ENCODE measurements at regions not wholly inside any gene's neighbourhood (a gene's known extent, or its start where the extent isn't known, plus 50 kb on each side); places are given as distances from the start of the nearest gene placed in this dataset.

DNA sequence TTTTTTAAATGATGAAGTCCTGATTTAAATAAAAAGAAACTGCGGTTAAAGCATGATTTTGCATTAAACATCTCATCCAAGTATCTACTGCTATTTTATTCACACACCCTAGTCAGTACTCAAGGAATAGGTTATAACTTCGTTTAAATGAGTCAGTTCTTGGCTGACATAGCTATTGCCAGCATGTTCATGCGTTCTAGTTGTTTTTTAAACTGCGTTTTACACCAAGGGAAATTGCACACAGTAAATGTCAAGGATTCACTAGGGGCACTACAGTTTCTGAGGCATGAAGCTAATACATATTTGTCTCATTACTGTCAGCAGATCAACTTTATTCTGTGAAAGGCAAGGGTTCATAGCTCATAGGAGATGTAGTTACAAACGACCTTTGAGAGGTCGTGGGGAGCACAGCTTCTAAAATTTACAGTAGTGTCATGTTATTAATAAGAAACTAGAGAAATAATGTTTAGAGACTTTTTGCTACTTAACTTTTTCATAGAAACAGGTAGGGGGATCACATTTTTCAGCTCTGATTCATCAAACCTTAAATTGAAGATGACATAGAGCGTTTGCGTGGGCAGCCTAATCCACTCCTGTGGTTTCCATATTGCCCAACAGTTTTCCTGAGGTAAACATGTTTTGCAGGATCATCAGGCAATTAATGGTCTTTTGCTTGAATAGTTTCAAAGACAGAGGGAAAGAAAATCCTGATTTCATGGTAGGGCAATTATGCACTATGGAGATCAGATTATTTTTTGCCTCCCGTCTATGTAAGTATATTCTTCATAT, 2222.7 kb upstream of the WWC1 start:
- Histone ChIP-seq H3K9me3 (no peaks in the 10 kb centered on the region), H3K27me3 (no peaks in the 10 kb centered on the region), H3K36me3 (no peaks in the 10 kb centered on the region), H3K4me1 (no peaks in the 10 kb centered on the region), H3K4me3 (no peak overlapping the region), H3K27ac (no peak overlapping the region)
- intact Hi-C loops (cut with DNase I; ENCODE audit: low total_unique reads): no loop called here
- TF ChIP-seq, protein P1, sequence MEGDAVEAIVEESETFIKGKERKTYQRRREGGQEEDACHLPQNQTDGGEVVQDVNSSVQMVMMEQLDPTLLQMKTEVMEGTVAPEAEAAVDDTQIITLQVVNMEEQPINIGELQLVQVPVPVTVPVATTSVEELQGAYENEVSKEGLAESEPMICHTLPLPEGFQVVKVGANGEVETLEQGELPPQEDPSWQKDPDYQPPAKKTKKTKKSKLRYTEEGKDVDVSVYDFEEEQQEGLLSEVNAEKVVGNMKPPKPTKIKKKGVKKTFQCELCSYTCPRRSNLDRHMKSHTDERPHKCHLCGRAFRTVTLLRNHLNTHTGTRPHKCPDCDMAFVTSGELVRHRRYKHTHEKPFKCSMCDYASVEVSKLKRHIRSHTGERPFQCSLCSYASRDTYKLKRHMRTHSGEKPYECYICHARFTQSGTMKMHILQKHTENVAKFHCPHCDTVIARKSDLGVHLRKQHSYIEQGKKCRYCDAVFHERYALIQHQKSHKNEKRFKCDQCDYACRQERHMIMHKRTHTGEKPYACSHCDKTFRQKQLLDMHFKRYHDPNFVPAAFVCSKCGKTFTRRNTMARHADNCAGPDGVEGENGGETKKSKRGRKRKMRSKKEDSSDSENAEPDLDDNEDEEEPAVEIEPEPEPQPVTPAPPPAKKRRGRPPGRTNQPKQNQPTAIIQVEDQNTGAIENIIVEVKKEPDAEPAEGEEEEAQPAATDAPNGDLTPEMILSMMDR (IDR thresholded peaks at IDR 0.05): no peak
- no peak for DNase-seq

DNA sequence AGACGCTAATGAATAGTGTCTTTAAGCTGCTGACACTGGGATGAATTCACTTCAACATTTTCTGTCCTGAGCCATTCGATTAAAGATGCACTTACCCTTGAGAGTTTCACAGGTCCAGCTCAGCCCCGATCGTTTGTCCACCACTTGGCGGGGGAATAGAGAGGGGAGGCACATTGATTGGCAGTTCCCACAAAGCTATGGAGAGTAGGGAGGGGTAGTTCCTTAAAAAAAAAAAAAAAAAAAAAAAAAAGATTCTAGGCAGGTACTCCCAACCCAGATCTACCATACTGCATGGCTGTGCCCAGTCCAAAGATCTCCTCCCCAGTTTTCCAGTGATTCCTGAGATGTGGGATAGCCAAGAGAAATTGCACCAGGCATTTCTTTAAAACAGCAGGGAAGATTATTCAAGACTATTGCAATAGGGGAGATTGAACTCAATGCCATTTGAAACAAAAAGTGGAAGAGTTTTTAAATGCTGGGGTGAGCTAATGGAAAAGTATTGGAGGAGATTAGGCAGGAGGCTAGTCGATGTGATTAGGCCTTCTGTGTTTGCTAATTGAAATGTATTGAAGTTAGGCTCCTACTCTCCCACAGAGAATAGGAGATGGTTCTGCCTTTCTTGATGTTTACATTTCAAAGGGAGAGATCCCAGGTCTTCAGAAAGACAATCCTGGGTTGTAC, 2217.4 kb upstream of the WWC1 start:
- DNase-seq: no peak
- no peak overlapping the region for H3K27ac ChIP-seq
- no peaks in the 10 kb centered on the region for H3K4me1 ChIP-seq
- no peak overlapping the region for H3K4me3 ChIP-seq
- H3K9me3 ChIP-seq: no peaks in the 10 kb centered on the region
- intact Hi-C loops (cut with DNase I; ENCODE audit: low total_unique reads): no loop called here
- TF ChIP-seq, protein P1 (IDR thresholded peaks at IDR 0.05): no peak
- H3K27me3 ChIP-seq: no peaks in the 10 kb centered on the region
- no peaks in the 10 kb centered on the region for H3K36me3 ChIP-seq

DNA sequence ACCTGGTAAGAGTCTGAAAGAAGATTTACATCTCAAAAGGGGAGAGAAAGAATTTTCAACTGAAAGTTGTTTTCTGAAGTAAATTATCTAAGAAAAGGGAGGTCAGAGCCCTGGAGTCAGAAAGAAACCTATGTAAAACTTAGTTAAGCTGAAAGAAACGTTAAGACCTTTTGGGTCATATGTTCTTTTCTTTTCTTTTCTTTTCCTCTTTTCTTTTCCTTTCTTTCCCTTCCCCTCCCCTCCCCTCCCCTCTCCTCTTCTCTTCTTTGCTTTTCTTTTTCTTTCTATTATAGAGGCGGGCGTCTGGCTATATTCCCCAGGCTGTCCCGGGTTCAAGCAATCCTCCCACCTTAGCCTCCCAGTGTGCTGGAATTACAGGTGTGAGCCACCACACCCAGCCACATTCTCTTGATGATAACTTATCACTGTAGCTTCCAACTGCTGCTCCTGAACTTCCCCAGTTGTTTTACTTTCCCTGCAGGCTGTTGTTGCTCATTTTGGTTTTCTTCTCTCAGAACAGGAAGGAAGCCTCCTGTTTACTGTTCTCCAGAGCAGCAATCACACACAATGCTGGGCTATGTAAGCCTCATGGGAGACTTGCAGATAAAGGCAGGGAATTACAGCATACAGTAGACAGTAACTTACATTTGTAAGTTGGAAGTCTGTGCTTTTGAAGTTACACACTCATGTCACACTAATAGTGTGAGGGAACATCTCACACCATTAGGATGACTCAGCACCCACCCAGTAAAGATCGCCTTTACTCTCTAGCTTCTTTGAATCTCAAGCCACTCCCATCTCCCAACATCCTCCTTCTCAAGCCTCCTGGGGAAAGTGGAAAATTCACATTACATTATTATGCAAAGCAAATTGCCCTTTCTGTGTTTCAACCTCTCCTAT, 2216.6 kb upstream of the WWC1 start:
- Histone ChIP-seq H3K27ac (no peak overlapping the region), H3K4me1 (no peaks in the 10 kb centered on the region), H3K4me3 (no peak overlapping the region), H3K27me3 (no peaks in the 10 kb centered on the region), H3K36me3 (no peaks in the 10 kb centered on the region), H3K9me3 (no peaks in the 10 kb centered on the region)
- intact Hi-C loops (cut with DNase I; ENCODE audit: low total_unique reads): no loop called here
- TF ChIP-seq, protein P1 (IDR thresholded peaks at IDR 0.05): no peak
- DNase-seq: no peak

DNA sequence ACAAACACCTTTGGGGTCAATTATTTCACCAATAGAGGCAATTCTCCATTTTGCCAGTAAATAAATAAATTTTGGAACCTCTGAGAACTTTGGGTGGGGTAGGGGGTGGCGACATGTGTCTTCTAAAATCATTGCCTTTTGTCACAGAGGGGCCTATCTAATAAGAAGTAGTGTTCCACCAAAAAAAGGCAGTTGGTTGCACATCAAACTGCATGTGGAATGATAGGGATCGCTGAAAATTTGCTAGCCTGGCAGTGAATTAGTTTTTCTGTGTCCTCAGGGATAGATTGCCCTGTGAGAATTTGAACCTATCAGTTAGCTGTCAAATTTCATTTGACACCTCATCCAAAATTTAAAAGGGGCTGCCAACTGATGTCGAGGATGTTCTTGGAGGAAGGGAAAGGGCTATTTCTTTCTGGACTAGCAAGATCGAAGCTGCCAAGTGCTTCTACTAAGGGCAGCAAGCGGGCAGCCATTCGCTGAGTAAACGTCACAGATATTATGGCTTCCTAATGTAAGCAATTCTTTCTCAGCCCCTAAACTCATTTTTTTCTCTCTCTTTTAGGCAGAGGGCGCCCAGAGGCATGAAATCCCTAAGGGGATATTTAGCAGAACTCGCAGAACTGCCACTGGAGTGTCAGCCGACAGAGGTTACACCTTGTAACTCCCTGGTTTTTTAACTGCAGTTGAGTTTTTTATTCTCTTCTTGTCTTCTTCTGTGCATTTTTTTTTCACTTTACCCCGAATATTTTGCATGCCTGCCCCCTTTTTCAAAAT, 2208.1 kb upstream of the WWC1 start:
- Histone ChIP-seq H3K36me3 (no peaks in the 10 kb centered on the region), H3K27me3 (no peaks in the 10 kb centered on the region), H3K9me3 (no peaks in the 10 kb centered on the region), H3K4me1 (no peaks in the 10 kb centered on the region), H3K27ac (no peak overlapping the region), H3K4me3 (no peak overlapping the region)
- intact Hi-C loops (cut with DNase I; ENCODE audit: low total_unique reads): no loop called here
- no peak for DNase-seq
- TF ChIP-seq, protein P1 (IDR thresholded peaks at IDR 0.05): no peak

DNA sequence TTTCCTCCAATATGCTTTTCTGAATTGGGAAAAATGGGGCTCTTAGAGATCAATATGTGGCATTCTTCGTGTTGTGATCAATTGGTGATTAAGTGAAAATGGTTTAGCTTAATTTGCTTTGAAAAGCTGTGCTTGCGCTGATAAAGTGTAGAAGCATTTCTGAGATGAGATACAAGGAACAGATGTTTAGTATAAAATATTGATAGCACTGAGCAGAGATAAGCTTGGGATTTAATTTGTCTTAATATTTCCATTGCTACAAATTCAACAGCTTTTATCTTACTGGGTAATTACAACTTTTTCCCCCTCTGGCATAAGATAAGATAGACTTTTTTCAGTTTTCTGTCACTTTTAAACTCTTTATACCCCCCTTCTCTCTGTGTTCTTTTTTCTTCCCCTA, 2204.9 kb upstream of the WWC1 start:
- H3K27ac ChIP-seq: no peak overlapping the region

More for the DNA sequence above, 2204.9 kb upstream of the WWC1 start:
- Histone ChIP-seq H3K9me3 (no peaks in the 10 kb centered on the region), H3K27me3 (no peaks in the 10 kb centered on the region), H3K36me3 (no peaks in the 10 kb centered on the region), H3K4me1 (no peaks in the 10 kb centered on the region), H3K4me3 (no peak overlapping the region)
- DNase-seq: no peak
- TF ChIP-seq, protein P1 (IDR thresholded peaks at IDR 0.05): no peak
- intact Hi-C loops (cut with DNase I; ENCODE audit: low total_unique reads): no loop called here

Data from tibial artery (tissue), 4 donors.